HEK293 (cell line): ENCODE measurements at regions not wholly inside any gene's neighbourhood (a gene's known extent, or its start where the extent isn't known, plus 50 kb on each side); places are given as distances from the start of the nearest gene placed in this dataset.

ENCODE experiments used
- CTCF ChIA-PET: fragments of 350-600 bp; formaldehyde crosslinking; extraction: SDS; loops from one replicate; lab custom pipeline; 2021; ENCODE audit warnings: antibody characterized with exemption; lab: Yijun Ruan, JAX
- POLR2A ChIA-PET: fragments of 300-600 bp; formaldehyde crosslinking; extraction: SDS; loops from one replicate; lab custom pipeline; 2020; ENCODE audit warnings: antibody characterized with exemption, inconsistent platforms; lab: Yijun Ruan, JAX
- H3K27ac ChIP-seq: fragments of 200-500 bp; sonication (Bioruptor generic); 2 replicates; pipeline ENCODE4 v1.5.1; 2014; ENCODE audit warnings: low read depth, low read length, control low read depth, inconsistent platforms; ENCODE audit errors: extremely low read depth
- H3K36me3 ChIP-seq, 2 experiments: fragments of 200-500 bp in 1 of 2; sonication (Bioruptor generic) in 1 of 2; 1 replicate in 1 of 2; 2 replicates in 1 of 2; pipeline ENCODE4 v1.5.1; 2014 to 2017; ENCODE audit warnings: inconsistent platforms in 2 of 2, low read length in 2 of 2; ENCODE audit not compliant: control insufficient read depth in 2 of 2, insufficient read depth in 1 of 2
- H3K4me1 ChIP-seq: fragments of 200-500 bp; sonication (Bioruptor generic); 2 replicates; pipeline ENCODE4 v1.5.1; 2014; ENCODE audit warnings: mild to moderate bottlenecking, low read length, inconsistent platforms; ENCODE audit not compliant: control insufficient read depth, insufficient read depth
- H3K4me3 ChIP-seq: 2 replicates; pipeline ENCODE4 v1.5.1; 2011; ENCODE audit warnings: low read depth, mild to moderate bottlenecking, control low read depth, low read length, moderate library complexity
- H3K9me3 ChIP-seq: fragments of 200-500 bp; sonication (Bioruptor generic); 2 replicates; pipeline ENCODE4 v1.5.1; 2014; ENCODE audit warnings: low read depth, low read length, inconsistent platforms; ENCODE audit not compliant: control insufficient read depth, insufficient read depth
- IKZF3 ChIP-seq: fragments of 450-650 bp; IDR thresholded peaks from 2 replicates; pipeline ENCODE4 v1.5.0; 2018; ENCODE audit warnings: missing biosample characterization, mild to moderate bottlenecking, missing genetic modification characterization, moderate library complexity
- KLF1 ChIP-seq: fragments of 450-650 bp; formaldehyde crosslinking; IDR thresholded peaks from 2 replicates; pipeline ENCODE4 v1.5.1; 2016; ENCODE audit warnings: missing biosample characterization, missing genetic modification characterization
- REPIN1 ChIP-seq: fragments of 450-650 bp; formaldehyde crosslinking; IDR thresholded peaks from 2 replicates; pipeline ENCODE4 v1.5.1; 2017; ENCODE audit warnings: missing biosample characterization, missing genetic modification characterization, low read depth
- SP2 ChIP-seq: fragments of 450-650 bp; formaldehyde crosslinking; IDR thresholded peaks from 2 replicates; pipeline ENCODE4 v1.5.1; 2016; ENCODE audit warnings: missing biosample characterization, missing genetic modification characterization
- ZNF16 ChIP-seq: fragments of 450-650 bp; formaldehyde crosslinking; IDR thresholded peaks from 2 replicates; pipeline ENCODE4 v1.5.1; 2016; ENCODE audit warnings: low read depth, missing biosample characterization, missing genetic modification characterization
- ZNF169 ChIP-seq: fragments of 450-650 bp; formaldehyde crosslinking; IDR thresholded peaks from 2 replicates; pipeline ENCODE4 v1.5.1; 2016; ENCODE audit warnings: missing biosample characterization, missing genetic modification characterization
- ZNF221 ChIP-seq: fragments of 450-650 bp; formaldehyde crosslinking; IDR thresholded peaks from 2 replicates; pipeline ENCODE4 v1.5.1; 2017; ENCODE audit warnings: missing biosample characterization, missing genetic modification characterization, borderline replicate concordance
- ZNF274 ChIP-seq, 2 experiments: fragments of 200-500 bp in 1 of 2; fragments of 450-650 bp in 1 of 2; sonication (Bioruptor generic) in 1 of 2; formaldehyde crosslinking in 1 of 2; IDR thresholded peaks; 2 replicates each; pipeline versions ENCODE4 v1.5.1 to v1.6.1; 2014 to 2016; ENCODE audit warnings: borderline replicate concordance in 1 of 2, inconsistent platforms in 1 of 2, low read length in 1 of 2, missing biosample characterization in 1 of 2, missing genetic modification characterization in 1 of 2
- ZNF311 ChIP-seq: fragments of 450-650 bp; formaldehyde crosslinking; IDR thresholded peaks from 2 replicates; pipeline ENCODE4 v1.5.1; 2017; ENCODE audit warnings: missing biosample characterization, missing genetic modification characterization, borderline replicate concordance
- ZNF362 ChIP-seq: fragments of 450-650 bp; formaldehyde crosslinking; IDR thresholded peaks from 2 replicates; pipeline ENCODE4 v1.5.1; 2016; ENCODE audit warnings: missing biosample characterization, missing genetic modification characterization
- ZNF433 ChIP-seq: fragments of 450-650 bp; formaldehyde crosslinking; IDR thresholded peaks from 2 replicates; pipeline ENCODE4 v1.5.1; 2016; ENCODE audit warnings: missing biosample characterization, missing genetic modification characterization, low read depth
- ZNF473 ChIP-seq: fragments of 450-650 bp; formaldehyde crosslinking; IDR thresholded peaks from 2 replicates; pipeline ENCODE4 v1.5.1; 2017; ENCODE audit warnings: missing biosample characterization, missing genetic modification characterization
- ZNF530 ChIP-seq: fragments of 450-650 bp; formaldehyde crosslinking; IDR thresholded peaks from 2 replicates; pipeline ENCODE4 v1.5.1; 2016; ENCODE audit warnings: low read depth, missing biosample characterization, missing genetic modification characterization
- ZNF677 ChIP-seq: fragments of 450-650 bp; IDR thresholded peaks from 2 replicates; pipeline ENCODE4 v1.5.0; 2018; ENCODE audit warnings: missing biosample characterization, mild to moderate bottlenecking, missing genetic modification characterization, moderate library complexity
- ZNF692 ChIP-seq: fragments of 450-650 bp; formaldehyde crosslinking; IDR thresholded peaks from 2 replicates; pipeline ENCODE4 v1.5.1; 2016; ENCODE audit warnings: missing biosample characterization, missing genetic modification characterization
- TF ChIP-seq, protein P1 (sequence below): fragments of 450-650 bp; formaldehyde crosslinking; conservative IDR thresholded peaks from 2 replicates; pipeline ENCODE4 v1.5.1; 2016; ENCODE audit warnings: low read depth, missing biosample characterization, missing genetic modification characterization
- TF ChIP-seq, protein P2 (sequence below): fragments of 450-650 bp; formaldehyde crosslinking; IDR thresholded peaks from 2 replicates; pipeline ENCODE4 v1.5.1; 2016; ENCODE audit warnings: missing biosample characterization, missing genetic modification characterization
- TF ChIP-seq, protein P3 (sequence below): fragments of 450-650 bp; IDR thresholded peaks from 2 replicates; pipeline ENCODE4 v1.5.1; 2018; ENCODE audit warnings: missing biosample characterization, missing genetic modification characterization

- POLR2A ChIA-PET, result no interaction called here
- Histone ChIP-seq H3K9me3 (no peaks in the 10 kb centered on the region), H3K4me3 (no peak overlapping the region), H3K4me1 (peaks cover 9% of the 10 kb centered on the region; the same call in 1 of the 2 replicates), H3K36me3 (no peaks in the 10 kb centered on the region), H3K27ac (no peak overlapping the region)
- TF ChIP-seq, protein P1, sequence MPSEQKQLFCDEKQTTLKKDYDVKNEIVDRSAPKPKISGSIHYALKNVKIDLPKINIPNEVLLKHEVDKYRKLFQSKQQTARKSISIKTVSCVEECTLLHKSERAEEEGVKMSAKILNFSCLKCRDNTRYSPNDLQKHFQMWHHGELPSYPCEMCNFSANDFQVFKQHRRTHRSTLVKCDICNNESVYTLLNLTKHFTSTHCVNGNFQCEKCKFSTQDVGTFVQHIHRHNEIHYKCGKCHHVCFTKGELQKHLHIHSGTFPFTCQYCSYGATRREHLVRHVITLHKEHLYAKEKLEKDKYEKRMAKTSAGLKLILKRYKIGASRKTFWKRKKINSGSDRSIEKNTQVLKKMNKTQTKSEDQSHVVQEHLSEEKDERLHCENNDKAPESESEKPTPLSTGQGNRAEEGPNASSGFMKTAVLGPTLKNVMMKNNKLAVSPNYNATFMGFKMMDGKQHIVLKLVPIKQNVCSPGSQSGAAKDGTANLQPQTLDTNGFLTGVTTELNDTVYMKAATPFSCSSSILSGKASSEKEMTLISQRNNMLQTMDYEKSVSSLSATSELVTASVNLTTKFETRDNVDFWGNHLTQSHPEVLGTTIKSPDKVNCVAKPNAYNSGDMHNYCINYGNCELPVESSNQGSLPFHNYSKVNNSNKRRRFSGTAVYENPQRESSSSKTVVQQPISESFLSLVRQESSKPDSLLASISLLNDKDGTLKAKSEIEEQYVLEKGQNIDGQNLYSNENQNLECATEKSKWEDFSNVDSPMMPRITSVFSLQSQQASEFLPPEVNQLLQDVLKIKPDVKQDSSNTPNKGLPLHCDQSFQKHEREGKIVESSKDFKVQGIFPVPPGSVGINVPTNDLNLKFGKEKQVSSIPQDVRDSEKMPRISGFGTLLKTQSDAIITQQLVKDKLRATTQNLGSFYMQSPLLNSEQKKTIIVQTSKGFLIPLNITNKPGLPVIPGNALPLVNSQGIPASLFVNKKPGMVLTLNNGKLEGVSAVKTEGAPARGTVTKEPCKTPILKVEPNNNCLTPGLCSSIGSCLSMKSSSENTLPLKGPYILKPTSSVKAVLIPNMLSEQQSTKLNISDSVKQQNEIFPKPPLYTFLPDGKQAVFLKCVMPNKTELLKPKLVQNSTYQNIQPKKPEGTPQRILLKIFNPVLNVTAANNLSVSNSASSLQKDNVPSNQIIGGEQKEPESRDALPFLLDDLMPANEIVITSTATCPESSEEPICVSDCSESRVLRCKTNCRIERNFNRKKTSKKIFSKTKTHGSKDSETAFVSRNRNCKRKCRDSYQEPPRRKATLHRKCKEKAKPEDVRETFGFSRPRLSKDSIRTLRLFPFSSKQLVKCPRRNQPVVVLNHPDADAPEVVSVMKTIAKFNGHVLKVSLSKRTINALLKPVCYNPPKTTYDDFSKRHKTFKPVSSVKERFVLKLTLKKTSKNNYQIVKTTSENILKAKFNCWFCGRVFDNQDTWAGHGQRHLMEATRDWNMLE (tag by site-specific recombination), result no peak
- TF ChIP-seq ZNF169 (tag by site-specific recombination), result no peak
- TF ChIP-seq ZNF692 (tag by site-specific recombination), result no peak
- no peak for TF ChIP-seq ZNF530 (tag by site-specific recombination)
- TF ChIP-seq ZNF221, result no peak
- TF ChIP-seq ZNF433 (tag by site-specific recombination), result no peak
- no peak for TF ChIP-seq ZNF362
- no peak for TF ChIP-seq REPIN1 (tag by site-specific recombination)
- no peak for TF ChIP-seq ZNF16 (tag by site-specific recombination)
- TF ChIP-seq ZNF677 (tag by site-specific recombination), result no peak
- TF ChIP-seq SP2 (tag by site-specific recombination), result no peak
- TF ChIP-seq ZNF274 (IDR thresholded peaks at IDR 0.05; ENCODE audit: low read length), result no peak
- no peak for TF ChIP-seq ZNF274 (tag by site-specific recombination; IDR thresholded peaks at IDR 0.05; ENCODE audit: borderline replicate concordance)
- TF ChIP-seq, protein P2, sequence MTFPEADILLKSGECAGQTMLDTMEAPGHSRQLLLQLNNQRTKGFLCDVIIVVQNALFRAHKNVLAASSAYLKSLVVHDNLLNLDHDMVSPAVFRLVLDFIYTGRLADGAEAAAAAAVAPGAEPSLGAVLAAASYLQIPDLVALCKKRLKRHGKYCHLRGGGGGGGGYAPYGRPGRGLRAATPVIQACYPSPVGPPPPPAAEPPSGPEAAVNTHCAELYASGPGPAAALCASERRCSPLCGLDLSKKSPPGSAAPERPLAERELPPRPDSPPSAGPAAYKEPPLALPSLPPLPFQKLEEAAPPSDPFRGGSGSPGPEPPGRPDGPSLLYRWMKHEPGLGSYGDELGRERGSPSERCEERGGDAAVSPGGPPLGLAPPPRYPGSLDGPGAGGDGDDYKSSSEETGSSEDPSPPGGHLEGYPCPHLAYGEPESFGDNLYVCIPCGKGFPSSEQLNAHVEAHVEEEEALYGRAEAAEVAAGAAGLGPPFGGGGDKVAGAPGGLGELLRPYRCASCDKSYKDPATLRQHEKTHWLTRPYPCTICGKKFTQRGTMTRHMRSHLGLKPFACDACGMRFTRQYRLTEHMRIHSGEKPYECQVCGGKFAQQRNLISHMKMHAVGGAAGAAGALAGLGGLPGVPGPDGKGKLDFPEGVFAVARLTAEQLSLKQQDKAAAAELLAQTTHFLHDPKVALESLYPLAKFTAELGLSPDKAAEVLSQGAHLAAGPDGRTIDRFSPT (tag by site-specific recombination), result no peak
- TF ChIP-seq, protein P3, sequence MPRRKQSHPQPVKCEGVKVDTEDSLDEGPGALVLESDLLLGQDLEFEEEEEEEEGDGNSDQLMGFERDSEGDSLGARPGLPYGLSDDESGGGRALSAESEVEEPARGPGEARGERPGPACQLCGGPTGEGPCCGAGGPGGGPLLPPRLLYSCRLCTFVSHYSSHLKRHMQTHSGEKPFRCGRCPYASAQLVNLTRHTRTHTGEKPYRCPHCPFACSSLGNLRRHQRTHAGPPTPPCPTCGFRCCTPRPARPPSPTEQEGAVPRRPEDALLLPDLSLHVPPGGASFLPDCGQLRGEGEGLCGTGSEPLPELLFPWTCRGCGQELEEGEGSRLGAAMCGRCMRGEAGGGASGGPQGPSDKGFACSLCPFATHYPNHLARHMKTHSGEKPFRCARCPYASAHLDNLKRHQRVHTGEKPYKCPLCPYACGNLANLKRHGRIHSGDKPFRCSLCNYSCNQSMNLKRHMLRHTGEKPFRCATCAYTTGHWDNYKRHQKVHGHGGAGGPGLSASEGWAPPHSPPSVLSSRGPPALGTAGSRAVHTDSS (tag by site-specific recombination), result no peak
- TF ChIP-seq IKZF3 (tag by site-specific recombination), result no peak
- TF ChIP-seq ZNF311 (tag by site-specific recombination), result no peak
- no peak for TF ChIP-seq ZNF473 (tag by site-specific recombination)
- no peak for TF ChIP-seq KLF1 (tag by site-specific recombination)
- CTCF ChIA-PET, result interaction anchor here (0.7 to 1.2 kb wide), 2 partner anchors 33 to 73 kb away, joined by 3 read pairs; no protein-coding TSS in a partner anchor
These were observed 457.6 kb upstream of the RGS6 start for GRCh38 chr14:71474301-71475265.
